ENCODE measurements at regions not wholly inside any gene's neighbourhood (a gene's known extent, or its start where the extent isn't known, plus 50 kb on each side); places are given as distances from the start of the nearest gene placed in this dataset.

GRCh38 chr20:58099291-58099935, 129.0 kb downstream of the ANKRD60 start:
- ChIA-PET POLR2A (ENCODE audit: partially characterized antibody) (interaction anchor here (0.6 kb wide), 1 partner anchor 35 kb away, joined by 3 read pairs; no protein-coding TSS in a partner anchor), CTCF (ENCODE audit: partially characterized antibody) (interaction anchor here (1.5 kb wide), 1 partner anchor 82 kb away, joined by 3 read pairs; no protein-coding TSS in a partner anchor)
- H3K27ac ChIP-seq (ENCODE audit: low read depth, low read length), result no peak overlapping the region
- no peak overlapping the region for H2BK5ac ChIP-seq (ENCODE audit: low read depth, low read length)
- WGBS, 2 experiments (ENCODE audit: extremely low coverage in 1 of 2, insufficient coverage in 1 of 2, insufficient read length in 1 of 2, insufficient replicate concordance in 2 of 2, low coverage in 1 of 2, low lambda C conversion rate in 2 of 2, missing lambda C conversion rate in 1 of 2), result 82% methylated on average over 16 of the region's 16 CpGs; no CpG with 5 or more reads in 1 of the 2 experiments
- no peak overlapping the region for H4K8ac ChIP-seq (ENCODE audit: extremely low read depth, insufficient read depth, low read length)
- no peak overlapping the region for H2AK5ac ChIP-seq (ENCODE audit: low read depth, low read length)
- H3K36me3 ChIP-seq (ENCODE audit: control insufficient read depth in 2 of 4, insufficient read depth in 4 of 4, low read length in 3 of 4), result no peaks in the 10 kb centered on the region
- H2BK120ac ChIP-seq (replicated peaks; ENCODE audit: low read depth, low read length), result no peak overlapping the region
- peak in 1 of 2 experiments; percentile 32 for DNase-seq (ENCODE audit: low read depth in 1 of 2, low spot score in 2 of 2)
- H3K9me3 ChIP-seq (ENCODE audit: insufficient read depth in 2 of 2, low read depth in 1 of 2, low read length in 1 of 2), result no peaks in the 10 kb centered on the region
- H3K23me2 ChIP-seq (ENCODE audit: low read depth, low read length), result no peaks in the 10 kb centered on the region; the same call in 1 of the 2 replicates
- H3K14ac ChIP-seq (ENCODE audit: insufficient read length), result no peak overlapping the region
- no peak overlapping the region for H3K56ac ChIP-seq (replicated peaks; ENCODE audit: insufficient read length, low read depth, low read length)
- H2BK12ac ChIP-seq (ENCODE audit: low read depth, low read length), result no peak overlapping the region
- no peak overlapping the region for H3K23ac ChIP-seq (ENCODE audit: insufficient read length)
- H2BK15ac ChIP-seq (ENCODE audit: low read length), result no peak overlapping the region
- no peaks in the 10 kb centered on the region for H3K79me2 ChIP-seq (ENCODE audit: control insufficient read depth in 1 of 2, insufficient read depth in 2 of 2, low read length in 2 of 2)
- no peak overlapping the region for H2AFZ ChIP-seq (ENCODE audit: low read length)
- FAIRE-seq, result no peak
- no peak overlapping the region for H3K4me3 ChIP-seq (ENCODE audit: extremely low read depth in 1 of 4, insufficient read depth in 2 of 4, low read depth in 3 of 4, low read length in 4 of 4)
- H2BK20ac ChIP-seq (ENCODE audit: low read length), result no peak overlapping the region
- no peaks in the 10 kb centered on the region for H3K79me1 ChIP-seq (ENCODE audit: low read depth, low read length)
- H3K18ac ChIP-seq (ENCODE audit: extremely low read depth, low read length), result no peak overlapping the region
- no peak overlapping the region for H4K5ac ChIP-seq (ENCODE audit: insufficient read length, low read depth, low read length)
- H4K20me1 ChIP-seq (replicated peaks in 1 of 2; ENCODE audit: control insufficient read depth in 1 of 2, insufficient read depth in 2 of 2, low read length in 2 of 2), result no peaks in the 10 kb centered on the region
- no peak for TF ChIP-seq NRF1 (IDR thresholded peaks at IDR 0.05; ENCODE audit: low read depth, low read length)
- TF ChIP-seq TCF12 (IDR thresholded peaks at IDR 0.05; ENCODE audit: low read depth, low read length), result no peak
- no peak for TF ChIP-seq CTCF (IDR thresholded peaks at IDR 0.05; ENCODE audit: control extremely low read depth in 1 of 3, insufficient read depth in 1 of 3, low read depth in 1 of 3, low read length in 3 of 3)
- TF ChIP-seq HDAC2 (IDR thresholded peaks at IDR 0.05; ENCODE audit: borderline replicate concordance in 1 of 2, low read depth in 2 of 2, low read length in 2 of 2), result no peak
- TF ChIP-seq EP300 (IDR thresholded peaks at IDR 0.05; ENCODE audit: borderline replicate concordance in 1 of 2, low read depth in 2 of 2, low read length in 2 of 2), result no peak
- TF ChIP-seq RXRA (IDR thresholded peaks at IDR 0.05; ENCODE audit: insufficient read depth, low read depth, low read length), result no peak
- no peak for TF ChIP-seq SIRT6 (IDR thresholded peaks at IDR 0.05; ENCODE audit: low read length)
- no peak for TF ChIP-seq CEBPB (IDR thresholded peaks at IDR 0.05; ENCODE audit: low read depth, low read length)
- no peak overlapping the region for H3K9ac ChIP-seq (replicated peaks in 1 of 4; ENCODE audit: extremely low read depth in 1 of 4, low read depth in 3 of 4, low read length in 3 of 4)
- H4K91ac ChIP-seq (replicated peaks; ENCODE audit: insufficient read length, low read length), result no peak overlapping the region
- H3K4ac ChIP-seq (replicated peaks; ENCODE audit: insufficient read length, low read depth, low read length), result no peak overlapping the region
- no peak overlapping the region for H3K4me2 ChIP-seq (ENCODE audit: insufficient read depth in 1 of 2, low read depth in 2 of 2, low read length in 2 of 2)
- H3K27me3 ChIP-seq (replicated peaks in 1 of 4; ENCODE audit: control insufficient read depth in 3 of 4, extremely low read depth in 1 of 4, insufficient read depth in 3 of 4, low read length in 3 of 4), result no peaks in the 10 kb centered on the region
- no peaks in the 10 kb centered on the region for H3K4me1 ChIP-seq (replicated peaks in 1 of 4; ENCODE audit: control insufficient read depth in 3 of 4, insufficient read depth in 4 of 4, low read length in 3 of 4)

All from H1 (cell line).